HEK293 (cell line): ENCODE measurements at regions not wholly inside any gene's neighbourhood (a gene's known extent, or its start where the extent isn't known, plus 50 kb on each side); places are given as distances from the start of the nearest gene placed in this dataset.
A peak's percentile ranks its signal among the peaks of the same experiment; 100 is the strongest.

Source experiments
- CTCF ChIA-PET: fragments of 350-600 bp; formaldehyde crosslinking; extraction: SDS; loops from one replicate; lab custom pipeline; 2021; ENCODE audit warnings: antibody characterized with exemption; lab: Yijun Ruan, JAX
- POLR2A ChIA-PET: fragments of 300-600 bp; formaldehyde crosslinking; extraction: SDS; loops from one replicate; lab custom pipeline; 2020; ENCODE audit warnings: antibody characterized with exemption, inconsistent platforms; lab: Yijun Ruan, JAX
- H3K27ac ChIP-seq: fragments of 200-500 bp; sonication (Bioruptor generic); 2 replicates; pipeline ENCODE4 v1.5.1; 2014; ENCODE audit warnings: low read depth, low read length, control low read depth, inconsistent platforms; ENCODE audit errors: extremely low read depth
- H3K36me3 ChIP-seq, 2 experiments: fragments of 200-500 bp in 1 of 2; sonication (Bioruptor generic) in 1 of 2; 1 replicate in 1 of 2; 2 replicates in 1 of 2; pipeline ENCODE4 v1.5.1; 2014 to 2017; ENCODE audit warnings: inconsistent platforms in 2 of 2, low read length in 2 of 2; ENCODE audit not compliant: control insufficient read depth in 2 of 2, insufficient read depth in 1 of 2
- H3K4me1 ChIP-seq: fragments of 200-500 bp; sonication (Bioruptor generic); 2 replicates; pipeline ENCODE4 v1.5.1; 2014; ENCODE audit warnings: mild to moderate bottlenecking, low read length, inconsistent platforms; ENCODE audit not compliant: control insufficient read depth, insufficient read depth
- H3K4me3 ChIP-seq: 2 replicates; pipeline ENCODE4 v1.5.1; 2011; ENCODE audit warnings: low read depth, mild to moderate bottlenecking, control low read depth, low read length, moderate library complexity
- H3K9me3 ChIP-seq: fragments of 200-500 bp; sonication (Bioruptor generic); 2 replicates; pipeline ENCODE4 v1.5.1; 2014; ENCODE audit warnings: low read depth, low read length, inconsistent platforms; ENCODE audit not compliant: control insufficient read depth, insufficient read depth
- HOXC10 ChIP-seq: sonication (generic); formaldehyde crosslinking; IDR thresholded peaks from 2 replicates; pipeline ENCODE4 v1.8.1; 2023; ENCODE audit warnings: mild to moderate bottlenecking, missing genetic modification reagents
- RBAK ChIP-seq: fragments of 450-650 bp; formaldehyde crosslinking; IDR thresholded peaks from 2 replicates; pipeline ENCODE4 v1.5.1; 2016; ENCODE audit warnings: missing biosample characterization, missing genetic modification characterization
- ZBTB1 ChIP-seq: fragments of 450-650 bp; formaldehyde crosslinking; IDR thresholded peaks from 2 replicates; pipeline ENCODE4 v1.5.1; 2016; ENCODE audit warnings: missing biosample characterization, missing genetic modification characterization
- ZBTB20 ChIP-seq: fragments of 450-650 bp; formaldehyde crosslinking; IDR thresholded peaks from 2 replicates; pipeline ENCODE4 v1.5.1; 2016; ENCODE audit warnings: missing biosample characterization, missing genetic modification characterization
- ZFP41 ChIP-seq: fragments of 450-650 bp; formaldehyde crosslinking; IDR thresholded peaks from 2 replicates; pipeline ENCODE4 v1.5.1; 2016; ENCODE audit warnings: missing biosample characterization, missing genetic modification characterization, borderline replicate concordance
- ZNF114 ChIP-seq: fragments of 450-650 bp; formaldehyde crosslinking; IDR thresholded peaks from 2 replicates; pipeline ENCODE4 v1.5.0; 2017; ENCODE audit warnings: missing biosample characterization, missing genetic modification characterization
- ZNF138 ChIP-seq: fragments of 450-650 bp; formaldehyde crosslinking; IDR thresholded peaks from 2 replicates; pipeline ENCODE4 v1.5.1; 2016; ENCODE audit warnings: missing biosample characterization, missing genetic modification characterization, borderline replicate concordance
- ZNF354C ChIP-seq: fragments of 450-650 bp; formaldehyde crosslinking; IDR thresholded peaks from 2 replicates; pipeline ENCODE4 v1.5.1; 2016; ENCODE audit warnings: missing biosample characterization, missing genetic modification characterization, low read depth, borderline replicate concordance
- ZNF394 ChIP-seq: fragments of 450-650 bp; formaldehyde crosslinking; IDR thresholded peaks from 2 replicates; pipeline ENCODE4 v1.5.1; 2016; ENCODE audit warnings: missing biosample characterization, missing genetic modification characterization, mild to moderate bottlenecking, moderate library complexity, borderline replicate concordance
- ZNF555 ChIP-seq: fragments of 450-650 bp; formaldehyde crosslinking; conservative IDR thresholded peaks from 2 replicates; pipeline ENCODE4 v1.5.1; 2017; ENCODE audit warnings: missing biosample characterization, mild to moderate bottlenecking, missing genetic modification characterization, inconsistent platforms
- ZNF571 ChIP-seq: fragments of 450-650 bp; formaldehyde crosslinking; IDR thresholded peaks from 2 replicates; pipeline ENCODE4 v1.5.0; 2017; ENCODE audit warnings: missing biosample characterization, missing genetic modification characterization
- ZNF623 ChIP-seq: fragments of 450-650 bp; formaldehyde crosslinking; IDR thresholded peaks from 2 replicates; pipeline ENCODE4 v1.5.1; 2016; ENCODE audit warnings: missing biosample characterization, missing genetic modification characterization
- ZNF76 ChIP-seq: fragments of 450-650 bp; formaldehyde crosslinking; IDR thresholded peaks from 2 replicates; pipeline ENCODE4; 2016; ENCODE audit warnings: low read depth, missing biosample characterization, missing genetic modification characterization, borderline replicate concordance
- ZNF768 ChIP-seq: fragments of 450-650 bp; formaldehyde crosslinking; IDR thresholded peaks from 2 replicates; pipeline ENCODE4 v1.5.1; 2018; ENCODE audit warnings: missing biosample characterization, mild to moderate bottlenecking, missing genetic modification characterization
- ZNF777 ChIP-seq: fragments of 450-650 bp; formaldehyde crosslinking; IDR thresholded peaks from 2 replicates; pipeline ENCODE4 v1.5.1; 2017; ENCODE audit warnings: missing biosample characterization, missing genetic modification characterization, borderline replicate concordance
- ZSCAN23 ChIP-seq: fragments of 450-650 bp; formaldehyde crosslinking; IDR thresholded peaks from 2 replicates; pipeline ENCODE4 v1.5.1; 2016; ENCODE audit warnings: missing biosample characterization, missing genetic modification characterization
- TF ChIP-seq, protein P1 (sequence below): fragments of 450-650 bp; formaldehyde crosslinking; conservative IDR thresholded peaks from 2 replicates; pipeline ENCODE4 v1.5.1; 2016; ENCODE audit warnings: low read depth, missing biosample characterization, missing genetic modification characterization
- TF ChIP-seq, protein P2 (sequence below): fragments of 450-650 bp; formaldehyde crosslinking; IDR thresholded peaks from 2 replicates; pipeline ENCODE4 v1.5.1; 2017; ENCODE audit warnings: missing biosample characterization, missing genetic modification characterization
- TF ChIP-seq, protein P3 (sequence below): fragments of 450-650 bp; formaldehyde crosslinking; IDR thresholded peaks from 2 replicates; pipeline ENCODE4 v1.5.1; 2016; ENCODE audit warnings: missing biosample characterization, missing genetic modification characterization

DNA sequence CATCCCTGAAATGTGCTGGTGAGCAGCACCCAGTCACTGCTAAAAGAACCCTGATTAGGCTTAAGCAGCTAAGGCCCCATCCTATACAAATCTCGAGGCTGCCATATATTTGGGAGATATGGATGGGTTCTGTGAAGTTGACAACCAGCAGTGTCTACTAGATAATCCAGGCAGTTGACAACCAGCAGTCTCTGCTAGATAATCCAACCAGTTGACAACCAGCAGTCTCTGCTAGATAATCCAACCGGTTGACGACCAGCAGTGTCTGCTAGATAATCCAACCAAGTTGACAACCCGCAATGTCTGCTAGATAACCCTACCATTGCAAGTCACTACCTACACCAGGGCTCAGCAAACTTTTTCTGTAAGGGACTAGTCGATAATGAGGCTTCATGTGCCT lies 58.3 kb upstream of the KDM7A start:
- CTCF ChIA-PET, result no interaction called here
- TF ChIP-seq RBAK, result no peak
- no peak for TF ChIP-seq ZNF555 (tag by site-specific recombination)
- no peak for TF ChIP-seq ZNF768
- TF ChIP-seq HOXC10, result no peak
- TF ChIP-seq ZNF138 (tag by site-specific recombination), result no peak
- TF ChIP-seq ZBTB20 (tag by site-specific recombination), result no peak
- TF ChIP-seq ZNF571 (tag by site-specific recombination), result no peak
- no peak for TF ChIP-seq ZNF354C (tag by site-specific recombination)
- no peak for TF ChIP-seq ZBTB1
- no peak overlapping the region for H3K4me3 ChIP-seq
- no peak overlapping the region for H3K27ac ChIP-seq
- no peaks in the 10 kb centered on the region for H3K9me3 ChIP-seq
- no peaks in the 10 kb centered on the region for H3K4me1 ChIP-seq
- no peaks in the 10 kb centered on the region for H3K36me3 ChIP-seq
- POLR2A ChIA-PET, result no interaction called here

DNA sequence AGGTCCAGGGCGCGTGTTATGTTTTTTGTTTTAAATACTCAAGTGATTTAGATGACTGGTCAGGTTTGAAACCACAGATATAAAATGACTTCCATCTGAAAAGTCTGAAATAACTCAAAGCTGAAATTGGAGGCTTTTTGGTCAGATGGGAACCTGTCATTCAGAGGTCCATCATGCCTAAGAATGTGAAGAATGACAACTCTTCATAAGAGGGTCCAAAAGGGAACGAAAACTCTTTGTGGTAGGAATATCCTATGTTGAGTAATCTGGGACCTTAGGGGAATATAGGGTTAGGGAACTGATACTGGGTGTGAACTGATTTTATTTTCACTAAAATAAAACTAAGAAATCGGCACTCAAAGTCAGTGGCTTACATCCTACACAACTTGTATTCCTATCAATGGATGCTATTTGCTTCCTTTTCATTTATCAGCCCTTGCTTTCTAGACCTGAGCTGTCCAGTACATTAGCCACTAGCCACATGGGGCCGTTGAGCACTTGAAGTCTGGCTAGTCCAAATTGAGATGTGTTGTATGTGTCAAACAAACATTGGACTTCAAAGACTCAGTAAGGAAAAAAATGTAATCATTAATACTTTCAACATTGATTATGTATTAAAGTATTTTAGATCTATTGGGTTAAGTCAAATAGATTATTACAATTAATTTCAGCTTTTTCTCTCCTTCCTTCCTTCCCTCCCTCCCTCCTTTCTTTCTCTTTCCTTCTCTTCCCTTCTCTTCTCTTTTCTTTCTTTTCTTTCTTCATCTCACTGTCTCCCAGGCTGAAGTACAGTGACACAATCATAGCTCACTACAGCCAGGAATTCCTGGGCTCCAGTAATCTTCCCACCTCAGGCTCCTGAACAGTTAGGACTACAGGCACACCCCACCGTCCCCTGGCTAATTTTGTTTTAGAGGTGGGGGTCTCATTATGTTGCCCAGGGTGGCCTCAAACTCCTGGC lies 56.5 kb upstream of the KDM7A start:
- ChIA-PET CTCF (interaction anchor here (1.0 kb wide), 1 partner anchor 12 kb away, joined by 3 read pairs; no protein-coding TSS in a partner anchor), POLR2A (no interaction called here)
- no peaks in the 10 kb centered on the region for H3K36me3 ChIP-seq
- no peaks in the 10 kb centered on the region for H3K4me1 ChIP-seq
- H3K27ac ChIP-seq, result no peak overlapping the region
- no peak overlapping the region for H3K4me3 ChIP-seq
- H3K9me3 ChIP-seq, result no peaks in the 10 kb centered on the region
- no peak for TF ChIP-seq ZSCAN23 (tag by site-specific recombination)
- TF ChIP-seq, protein P1, sequence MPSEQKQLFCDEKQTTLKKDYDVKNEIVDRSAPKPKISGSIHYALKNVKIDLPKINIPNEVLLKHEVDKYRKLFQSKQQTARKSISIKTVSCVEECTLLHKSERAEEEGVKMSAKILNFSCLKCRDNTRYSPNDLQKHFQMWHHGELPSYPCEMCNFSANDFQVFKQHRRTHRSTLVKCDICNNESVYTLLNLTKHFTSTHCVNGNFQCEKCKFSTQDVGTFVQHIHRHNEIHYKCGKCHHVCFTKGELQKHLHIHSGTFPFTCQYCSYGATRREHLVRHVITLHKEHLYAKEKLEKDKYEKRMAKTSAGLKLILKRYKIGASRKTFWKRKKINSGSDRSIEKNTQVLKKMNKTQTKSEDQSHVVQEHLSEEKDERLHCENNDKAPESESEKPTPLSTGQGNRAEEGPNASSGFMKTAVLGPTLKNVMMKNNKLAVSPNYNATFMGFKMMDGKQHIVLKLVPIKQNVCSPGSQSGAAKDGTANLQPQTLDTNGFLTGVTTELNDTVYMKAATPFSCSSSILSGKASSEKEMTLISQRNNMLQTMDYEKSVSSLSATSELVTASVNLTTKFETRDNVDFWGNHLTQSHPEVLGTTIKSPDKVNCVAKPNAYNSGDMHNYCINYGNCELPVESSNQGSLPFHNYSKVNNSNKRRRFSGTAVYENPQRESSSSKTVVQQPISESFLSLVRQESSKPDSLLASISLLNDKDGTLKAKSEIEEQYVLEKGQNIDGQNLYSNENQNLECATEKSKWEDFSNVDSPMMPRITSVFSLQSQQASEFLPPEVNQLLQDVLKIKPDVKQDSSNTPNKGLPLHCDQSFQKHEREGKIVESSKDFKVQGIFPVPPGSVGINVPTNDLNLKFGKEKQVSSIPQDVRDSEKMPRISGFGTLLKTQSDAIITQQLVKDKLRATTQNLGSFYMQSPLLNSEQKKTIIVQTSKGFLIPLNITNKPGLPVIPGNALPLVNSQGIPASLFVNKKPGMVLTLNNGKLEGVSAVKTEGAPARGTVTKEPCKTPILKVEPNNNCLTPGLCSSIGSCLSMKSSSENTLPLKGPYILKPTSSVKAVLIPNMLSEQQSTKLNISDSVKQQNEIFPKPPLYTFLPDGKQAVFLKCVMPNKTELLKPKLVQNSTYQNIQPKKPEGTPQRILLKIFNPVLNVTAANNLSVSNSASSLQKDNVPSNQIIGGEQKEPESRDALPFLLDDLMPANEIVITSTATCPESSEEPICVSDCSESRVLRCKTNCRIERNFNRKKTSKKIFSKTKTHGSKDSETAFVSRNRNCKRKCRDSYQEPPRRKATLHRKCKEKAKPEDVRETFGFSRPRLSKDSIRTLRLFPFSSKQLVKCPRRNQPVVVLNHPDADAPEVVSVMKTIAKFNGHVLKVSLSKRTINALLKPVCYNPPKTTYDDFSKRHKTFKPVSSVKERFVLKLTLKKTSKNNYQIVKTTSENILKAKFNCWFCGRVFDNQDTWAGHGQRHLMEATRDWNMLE (tag by site-specific recombination), result no peak

DNA sequence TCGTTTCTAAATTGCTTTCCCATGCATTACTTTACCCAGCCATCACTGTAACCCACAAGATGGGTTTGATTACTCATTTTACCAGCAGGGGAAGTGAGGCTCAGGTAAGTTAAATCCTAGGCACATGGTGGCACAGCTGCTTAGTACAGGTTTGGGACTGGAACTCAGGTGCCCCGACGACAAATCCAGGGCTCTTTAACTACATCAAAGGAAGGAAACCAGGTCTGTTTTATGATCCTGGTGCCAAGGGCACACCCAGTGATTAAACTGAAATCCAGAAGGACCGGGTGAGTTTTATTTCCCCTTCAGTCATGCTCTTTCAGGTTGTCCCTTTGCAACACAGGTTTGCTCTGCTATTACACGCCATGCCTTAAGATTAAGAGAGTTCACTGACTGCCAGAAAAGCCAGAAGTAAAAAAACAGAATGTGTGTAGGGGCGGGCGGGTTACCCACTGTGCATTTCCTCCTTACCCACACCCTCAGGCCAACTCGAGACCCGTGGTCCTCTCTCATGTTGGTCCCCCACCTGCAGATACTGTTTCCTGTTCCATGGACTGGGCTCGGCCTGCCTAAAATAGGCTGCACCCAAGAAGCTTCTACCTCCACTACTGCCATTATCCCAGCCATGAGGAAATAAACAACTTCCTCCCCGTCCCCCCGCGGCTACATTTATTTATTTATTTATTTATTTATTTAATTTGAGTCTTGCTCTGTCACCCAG lies 55.1 kb upstream of the KDM7A start:
- no peaks in the 10 kb centered on the region for H3K36me3 ChIP-seq
- no peak overlapping the region for H3K27ac ChIP-seq
- no peak overlapping the region for H3K4me3 ChIP-seq
- ChIA-PET POLR2A (no interaction called here), CTCF (no interaction called here)
- H3K4me1 ChIP-seq, result no peaks in the 10 kb centered on the region
- H3K9me3 ChIP-seq, result no peaks in the 10 kb centered on the region
- TF ChIP-seq ZNF76 (tag by site-specific recombination) (0 out of 2 replicates have a peak, but pooled peaks have one; percentile 6), ZNF555 (tag by site-specific recombination) (peak; percentile 11; the same call in 1 of the 2 replicates), ZNF394 (peak; percentile 54; the same call in 1 of the 2 replicates), ZNF623 (tag by site-specific recombination) (0 out of 2 replicates have a peak, but pooled peaks have one; percentile 19), ZNF777 (tag by site-specific recombination) (peak; percentile 12; the same call in 1 of the 2 replicates), ZFP41 (tag by site-specific recombination) (no peak), ZNF114 (tag by site-specific recombination) (no peak)
- TF ChIP-seq, protein P2, sequence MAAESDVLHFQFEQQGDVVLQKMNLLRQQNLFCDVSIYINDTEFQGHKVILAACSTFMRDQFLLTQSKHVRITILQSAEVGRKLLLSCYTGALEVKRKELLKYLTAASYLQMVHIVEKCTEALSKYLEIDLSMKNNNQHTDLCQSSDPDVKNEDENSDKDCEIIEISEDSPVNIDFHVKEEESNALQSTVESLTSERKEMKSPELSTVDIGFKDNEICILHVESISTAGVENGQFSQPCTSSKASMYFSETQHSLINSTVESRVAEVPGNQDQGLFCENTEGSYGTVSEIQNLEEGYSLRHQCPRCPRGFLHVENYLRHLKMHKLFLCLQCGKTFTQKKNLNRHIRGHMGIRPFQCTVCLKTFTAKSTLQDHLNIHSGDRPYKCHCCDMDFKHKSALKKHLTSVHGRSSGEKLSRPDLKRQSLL (tag by site-specific recombination), result no peak
- TF ChIP-seq, protein P3, sequence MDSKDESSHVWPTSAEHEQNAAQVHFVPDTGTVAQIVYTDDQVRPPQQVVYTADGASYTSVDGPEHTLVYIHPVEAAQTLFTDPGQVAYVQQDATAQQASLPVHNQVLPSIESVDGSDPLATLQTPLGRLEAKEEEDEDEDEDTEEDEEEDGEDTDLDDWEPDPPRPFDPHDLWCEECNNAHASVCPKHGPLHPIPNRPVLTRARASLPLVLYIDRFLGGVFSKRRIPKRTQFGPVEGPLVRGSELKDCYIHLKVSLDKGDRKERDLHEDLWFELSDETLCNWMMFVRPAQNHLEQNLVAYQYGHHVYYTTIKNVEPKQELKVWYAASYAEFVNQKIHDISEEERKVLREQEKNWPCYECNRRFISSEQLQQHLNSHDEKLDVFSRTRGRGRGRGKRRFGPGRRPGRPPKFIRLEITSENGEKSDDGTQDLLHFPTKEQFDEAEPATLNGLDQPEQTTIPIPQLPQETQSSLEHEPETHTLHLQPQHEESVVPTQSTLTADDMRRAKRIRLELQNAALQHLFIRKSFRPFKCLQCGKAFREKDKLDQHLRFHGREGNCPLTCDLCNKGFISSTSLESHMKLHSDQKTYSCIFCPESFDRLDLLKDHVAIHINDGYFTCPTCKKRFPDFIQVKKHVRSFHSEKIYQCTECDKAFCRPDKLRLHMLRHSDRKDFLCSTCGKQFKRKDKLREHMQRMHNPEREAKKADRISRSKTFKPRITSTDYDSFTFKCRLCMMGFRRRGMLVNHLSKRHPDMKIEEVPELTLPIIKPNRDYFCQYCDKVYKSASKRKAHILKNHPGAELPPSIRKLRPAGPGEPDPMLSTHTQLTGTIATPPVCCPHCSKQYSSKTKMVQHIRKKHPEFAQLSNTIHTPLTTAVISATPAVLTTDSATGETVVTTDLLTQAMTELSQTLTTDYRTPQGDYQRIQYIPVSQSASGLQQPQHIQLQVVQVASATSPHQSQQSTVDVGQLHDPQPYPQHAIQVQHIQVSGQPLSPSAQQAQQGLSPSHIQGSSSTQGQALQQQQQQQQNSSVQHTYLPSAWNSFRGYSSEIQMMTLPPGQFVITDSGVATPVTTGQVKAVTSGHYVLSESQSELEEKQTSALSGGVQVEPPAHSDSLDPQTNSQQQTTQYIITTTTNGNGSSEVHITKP, result peak; percentile 73
